Fibroblast of the aortic adventitia (primary cell): ENCODE measurements at regions not wholly inside any gene's neighbourhood (a gene's known extent, or its start where the extent isn't known, plus 50 kb on each side); places are given as distances from the start of the nearest gene placed in this dataset.

Experiments
- DNase-seq: peaks from one replicate; pipeline ENCODE4 v3.0.0-alpha.2; 2010; ENCODE audit warnings: low read depth
- H3K4me3 ChIP-seq: 2 replicates; pipeline ENCODE4 v1.5.1; 2011; ENCODE audit warnings: low read depth, mild to moderate bottlenecking, control low read depth, low read length, moderate library complexity
- CTCF ChIP-seq: IDR thresholded peaks from 2 replicates; pipeline ENCODE4 v1.5.1; 2011; ENCODE audit warnings: mild to moderate bottlenecking, low read length, control low read depth, inconsistent platforms; ENCODE audit not compliant: insufficient read depth

- no peak overlapping the region for H3K4me3 ChIP-seq
- TF ChIP-seq CTCF = no peak
- peak; percentile 81 for DNase-seq
Observed at GRCh38 chr6:19731282-19731681, 105.9 kb upstream of the ID4 start.

- no peak overlapping the region for H3K4me3 ChIP-seq
- no peak for TF ChIP-seq CTCF
- DNase-seq = no peak
Observed at GRCh38 chr6:19734061-19734460, 103.1 kb upstream of the ID4 start.

GRCh38 chr6:19734519-19734918 is 102.7 kb upstream of the ID4 start:
- DNase-seq = peak; percentile 22
- no peak for TF ChIP-seq CTCF
- no peak overlapping the region for H3K4me3 ChIP-seq

GRCh38 chr6:19736066-19736465 is 101.1 kb upstream of the ID4 start:
- no peak for DNase-seq
- H3K4me3 ChIP-seq = no peak overlapping the region
- no peak for TF ChIP-seq CTCF

- no peak overlapping the region for H3K4me3 ChIP-seq
- no peak for DNase-seq
- no peak for TF ChIP-seq CTCF
Observed at GRCh38 chr6:19738010-19738409, 99.2 kb upstream of the ID4 start.

- DNase-seq = no peak
- no peak overlapping the region for H3K4me3 ChIP-seq
- TF ChIP-seq CTCF = no peak
Observed at GRCh38 chr6:19749722-19750121, 87.4 kb upstream of the ID4 start.

GRCh38 chr6:19752746-19753145 is 84.4 kb upstream of the ID4 start:
- no peak for DNase-seq
- H3K4me3 ChIP-seq = no peak overlapping the region
- TF ChIP-seq CTCF = no peak
